ENCODE measurements at regions not wholly inside any gene's neighbourhood (a gene's known extent, or its start where the extent isn't known, plus 50 kb on each side); places are given as distances from the start of the nearest gene placed in this dataset.
"Not testable (repeated sequence)": the region's sequence is repeated elsewhere in the genome, so short reads cannot be mapped to it uniquely, and the experiment has no call there.

- no peak for DNase-seq (ENCODE audit: low read depth in 3 of 3)
Measured at GRCh38 chrX:121169099-121170035, 122.0 kb downstream of the GLUD2 start.

GRCh38 chrX:121172703-121173102 lies 125.3 kb downstream of the GLUD2 start:
- no peak for DNase-seq (ENCODE audit: low read depth in 3 of 3)

- no peak for DNase-seq (ENCODE audit: low read depth in 3 of 3)
Measured at GRCh38 chrX:121179972-121180371, 132.6 kb downstream of the GLUD2 start.

GRCh38 chrX:121191779-121192178 lies 144.4 kb downstream of the GLUD2 start:
- no peak for DNase-seq (ENCODE audit: low read depth in 3 of 3)

- DNase-seq (ENCODE audit: low read depth in 3 of 3): no peak
Measured at GRCh38 chrX:121195719-121196118, 148.3 kb downstream of the GLUD2 start.

- DNase-seq (ENCODE audit: low read depth in 3 of 3): not testable (repeated sequence)
Measured at GRCh38 chrX:121196872-121197444, 149.5 kb downstream of the GLUD2 start.

GRCh38 chrX:121208563-121208962 lies 161.2 kb downstream of the GLUD2 start:
- DNase-seq (ENCODE audit: low read depth in 3 of 3): no peak

GRCh38 chrX:121216641-121217374 lies 169.4 kb downstream of the GLUD2 start:
- DNase-seq (ENCODE audit: low read depth in 3 of 3): no peak

- no peak for DNase-seq (ENCODE audit: low read depth in 3 of 3)
Measured at GRCh38 chrX:121221322-121221977, 174.0 kb downstream of the GLUD2 start.

GRCh38 chrX:121227888-121228287 lies 180.5 kb downstream of the GLUD2 start:
- no peak for DNase-seq (ENCODE audit: low read depth in 3 of 3)

GRCh38 chrX:121231566-121232358 lies 184.4 kb downstream of the GLUD2 start:
- DNase-seq (ENCODE audit: low read depth in 3 of 3): no peak

GRCh38 chrX:121236040-121236439 lies 188.6 kb downstream of the GLUD2 start:
- no peak for DNase-seq (ENCODE audit: low read depth in 3 of 3)

GRCh38 chrX:121238093-121238492 lies 190.7 kb downstream of the GLUD2 start:
- no peak for DNase-seq (ENCODE audit: low read depth in 3 of 3)

- no peak for DNase-seq (ENCODE audit: low read depth in 3 of 3)
Measured at GRCh38 chrX:121244511-121244910, 197.1 kb downstream of the GLUD2 start.

- no peak for DNase-seq (ENCODE audit: low read depth in 3 of 3)
Measured at GRCh38 chrX:121245763-121246162, 198.4 kb downstream of the GLUD2 start.

GRCh38 chrX:121254336-121254735 lies 206.9 kb downstream of the GLUD2 start:
- DNase-seq (ENCODE audit: low read depth in 3 of 3): no peak

- no peak for DNase-seq (ENCODE audit: low read depth in 3 of 3)
Measured at GRCh38 chrX:121256647-121257046, 209.2 kb downstream of the GLUD2 start.

GRCh38 chrX:121258545-121258944 lies 211.1 kb downstream of the GLUD2 start:
- DNase-seq (ENCODE audit: low read depth in 3 of 3): no peak

- no peak for DNase-seq (ENCODE audit: low read depth in 3 of 3)
Measured at GRCh38 chrX:121259170-121259569, 211.8 kb downstream of the GLUD2 start.

- DNase-seq (ENCODE audit: low read depth in 3 of 3): no peak
Measured at GRCh38 chrX:121260596-121261240, 213.3 kb downstream of the GLUD2 start.

- DNase-seq (ENCODE audit: low read depth in 3 of 3): no peak
Measured at GRCh38 chrX:121283921-121284320, 236.5 kb downstream of the GLUD2 start.
